ENCODE measurements at regions not wholly inside any gene's neighbourhood (a gene's known extent, or its start where the extent isn't known, plus 50 kb on each side); places are given as distances from the start of the nearest gene placed in this dataset.

DNA sequence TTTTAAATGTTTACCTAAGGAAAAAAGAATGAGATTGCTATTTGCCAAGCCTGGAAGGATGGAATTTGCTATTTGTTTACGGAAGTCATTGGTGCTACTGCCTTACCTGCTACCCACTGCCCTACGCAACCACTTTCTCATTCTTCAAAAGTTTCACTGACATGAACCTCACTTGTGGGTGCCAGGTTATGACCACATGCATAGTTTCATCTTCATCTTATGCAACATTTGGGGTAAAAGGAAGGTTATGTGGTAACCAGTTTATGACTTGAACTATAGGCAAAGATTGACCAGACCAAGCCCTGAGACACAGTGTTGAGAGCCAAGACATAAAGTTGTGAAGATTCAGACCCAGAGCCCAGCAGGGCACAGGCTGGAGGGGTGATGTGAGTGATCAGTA lies 142.5 kb downstream of the LACC1 start:
- DNase-seq = no peak

DNA sequence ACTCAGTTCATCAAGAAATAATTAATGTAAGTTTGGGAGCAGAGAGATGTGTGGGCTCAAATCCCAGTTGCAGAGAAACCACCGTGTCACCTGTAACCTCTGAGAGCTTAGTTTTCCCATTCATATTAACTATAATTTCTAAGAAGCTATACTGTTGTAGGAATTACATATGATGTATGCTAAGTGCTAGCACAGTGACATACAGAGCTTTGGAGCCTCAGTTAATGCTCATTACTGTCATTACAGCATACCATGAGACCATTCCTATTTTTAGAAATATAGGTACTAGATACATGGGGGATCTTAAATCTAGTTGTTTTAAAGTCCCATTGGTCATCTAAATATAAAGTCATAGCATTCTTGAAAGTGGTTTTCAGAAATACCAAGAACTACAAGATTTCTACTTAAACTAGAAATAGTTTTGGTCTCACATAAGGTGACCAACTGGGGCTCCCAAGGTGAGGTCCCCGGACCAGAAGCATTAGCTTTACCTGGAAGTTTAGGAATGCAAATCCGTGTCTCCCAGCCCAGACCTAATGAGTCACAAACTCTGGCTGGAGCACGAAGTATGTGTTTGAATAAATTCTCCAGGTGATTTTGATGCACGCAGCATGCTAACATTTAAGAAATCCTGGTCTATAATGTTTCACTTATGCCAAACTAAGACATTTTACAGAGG lies 144.6 kb downstream of the LACC1 start:
- no peak for DNase-seq

DNA sequence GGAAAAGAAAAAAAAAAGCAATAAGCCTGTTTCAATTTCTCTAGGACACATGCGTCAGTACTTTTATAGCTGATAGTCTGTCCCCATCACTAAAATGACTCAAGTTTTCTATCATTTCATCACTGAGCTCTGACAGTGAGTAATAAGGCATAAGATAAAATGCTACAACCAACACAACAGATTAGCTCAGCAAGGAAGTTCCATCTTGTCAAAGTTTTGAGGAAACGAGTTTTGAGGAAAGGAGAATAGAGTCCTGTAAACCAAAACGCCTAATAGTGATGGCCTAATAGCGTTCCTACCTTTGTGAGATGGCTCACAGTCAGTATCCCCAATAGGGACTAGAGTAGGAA lies 145.1 kb downstream of the LACC1 start:
- no peak for DNase-seq

DNA sequence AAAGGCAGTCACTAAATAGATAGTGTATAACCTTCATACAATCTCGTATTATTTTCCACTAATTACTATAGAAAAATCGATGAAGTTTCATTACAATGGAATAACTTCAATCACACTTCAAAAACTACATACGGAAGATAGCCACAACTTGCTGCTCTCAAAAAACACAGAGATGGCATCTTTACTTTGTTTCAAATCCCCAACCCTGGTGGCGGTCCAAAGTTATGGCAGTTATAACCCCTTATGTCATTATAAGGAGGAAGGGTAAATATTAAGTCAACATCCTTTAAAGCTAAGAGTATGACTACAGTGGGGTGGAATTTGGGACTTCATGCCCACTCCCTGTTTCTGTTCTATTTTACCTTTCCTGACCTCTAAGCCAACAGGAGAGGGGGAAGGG lies 146.5 kb downstream of the LACC1 start:
- no peak for DNase-seq

DNA sequence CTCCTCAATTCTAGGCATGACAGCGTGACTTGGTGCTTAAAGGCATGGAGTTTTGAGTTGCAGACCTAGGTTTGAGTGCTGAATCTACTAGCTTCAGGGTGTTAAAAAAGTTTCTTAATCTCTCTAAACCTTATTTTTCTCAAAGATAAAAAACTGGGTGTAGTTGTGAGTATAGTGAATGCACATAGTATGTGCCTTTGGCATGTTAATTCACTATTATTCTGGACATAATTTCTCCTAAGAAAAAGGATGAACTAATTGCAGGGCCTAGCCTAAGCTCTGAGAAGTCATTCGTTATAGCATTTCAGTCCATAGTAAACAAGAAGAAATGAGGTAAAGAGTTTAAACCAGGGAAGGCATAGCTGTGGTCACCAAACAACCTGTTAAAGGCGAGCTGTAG lies 149.0 kb downstream of the LACC1 start:
- no peak for DNase-seq

DNA sequence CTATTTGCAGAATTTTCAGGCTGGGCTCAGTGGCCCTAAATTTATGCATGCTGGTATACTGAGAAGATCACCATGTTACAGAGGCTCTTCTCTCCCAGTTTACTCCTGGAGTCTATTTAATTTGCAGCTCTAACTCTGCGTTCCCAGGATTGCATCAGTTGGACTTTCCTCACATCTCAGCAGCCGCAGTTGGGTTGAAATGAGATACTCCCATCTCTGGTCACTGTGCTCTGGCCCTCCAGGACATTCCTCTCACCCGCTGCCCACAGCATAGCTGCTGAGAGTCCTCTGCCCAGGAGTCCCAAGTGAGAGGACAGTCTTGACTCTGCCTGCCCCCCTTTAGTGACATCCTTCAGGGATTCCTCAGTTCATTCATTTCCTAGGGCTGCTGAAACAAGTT lies 150.9 kb downstream of the LACC1 start:
- no peak for DNase-seq

DNA sequence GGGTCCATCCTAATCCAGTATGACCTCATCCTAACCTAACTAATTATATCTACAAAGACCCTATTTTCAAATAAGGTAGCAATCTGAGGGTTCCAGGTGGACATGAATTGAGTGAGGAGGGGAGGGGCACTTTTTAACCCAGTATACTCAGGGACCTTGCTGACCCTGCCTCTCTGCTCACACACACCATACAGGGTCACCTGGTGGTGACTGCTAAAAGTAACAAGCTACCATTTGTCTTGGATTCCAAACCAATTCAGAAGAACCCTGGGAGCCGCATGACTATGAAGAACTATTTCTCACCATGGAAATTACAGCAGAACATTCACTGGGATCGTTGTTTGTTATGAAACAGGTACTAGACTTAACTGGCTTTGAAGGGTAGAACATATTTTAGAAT lies 151.9 kb downstream of the LACC1 start:
- DNase-seq = no peak

DNA sequence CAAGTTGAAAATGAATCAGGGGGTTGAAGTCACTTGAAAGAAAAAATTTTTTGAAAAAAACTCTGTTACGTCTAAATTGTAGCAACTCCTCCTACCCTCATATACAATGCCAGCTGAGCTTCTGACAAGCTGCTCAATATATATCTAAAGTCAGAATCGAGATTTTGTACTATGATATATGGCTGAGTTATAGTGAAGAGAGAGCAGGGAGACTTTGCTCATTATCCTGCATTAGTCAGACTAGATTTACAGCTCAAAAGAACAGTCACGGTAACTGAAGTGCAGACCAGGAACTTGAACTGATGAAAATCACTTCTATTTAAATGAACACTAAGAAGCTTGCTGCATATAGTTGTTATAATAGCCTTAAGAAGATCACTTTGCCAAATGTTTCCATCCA lies 153.1 kb downstream of the LACC1 start:
- no peak for DNase-seq

DNA sequence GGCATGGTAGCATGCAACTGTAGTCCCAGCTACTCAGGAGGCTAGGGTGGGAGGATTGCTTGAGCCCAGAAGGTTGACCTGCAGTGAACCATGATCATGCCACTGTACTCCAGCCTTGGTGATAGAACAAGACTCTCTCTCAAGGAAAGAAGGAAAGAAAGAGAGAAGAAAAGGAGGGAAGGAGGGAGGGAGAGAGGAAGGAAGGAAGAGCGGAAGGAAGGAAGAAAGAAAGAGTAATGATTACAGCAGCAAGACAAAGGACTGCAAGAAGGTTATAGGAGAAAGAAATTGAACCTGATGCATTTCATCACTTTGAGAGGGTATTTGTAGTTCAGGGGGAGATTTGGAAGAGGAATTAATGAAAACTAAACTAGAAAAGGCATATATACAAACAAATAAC lies 155.7 kb downstream of the LACC1 start:
- no peak for DNase-seq

DNA sequence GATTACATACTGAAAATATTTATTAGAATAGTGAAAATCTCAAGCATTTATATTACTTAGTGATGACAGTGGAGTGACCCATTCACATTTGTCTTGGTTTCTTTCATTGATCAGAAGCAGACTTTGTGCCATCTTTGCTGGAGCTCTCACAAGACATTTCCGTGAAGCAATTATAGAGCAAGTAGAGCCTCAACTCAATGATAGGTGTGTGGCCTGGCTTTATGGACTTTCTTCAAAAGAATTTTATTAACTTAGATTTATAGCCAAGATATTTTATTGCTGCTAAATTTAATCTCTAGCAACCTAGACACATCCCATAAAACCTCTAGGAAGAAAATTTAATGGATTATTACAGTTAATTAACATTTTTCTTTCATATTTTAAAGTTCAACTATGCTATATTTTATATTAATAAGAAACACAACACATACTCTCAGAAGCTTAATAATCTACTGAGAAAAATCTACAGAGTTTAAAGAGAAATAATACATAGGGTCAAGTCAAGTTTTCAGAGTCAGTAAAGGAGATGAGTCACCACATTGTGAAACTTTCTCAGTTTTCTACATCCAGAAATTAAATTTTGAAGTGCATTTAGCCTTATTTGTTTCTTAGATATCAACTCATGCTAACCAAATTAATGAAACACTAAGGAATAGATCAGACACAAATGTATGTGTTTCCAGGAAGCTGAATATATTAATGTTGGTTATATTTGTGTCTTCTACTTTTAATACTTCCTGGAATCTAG lies 160.5 kb downstream of the LACC1 start:
- DNase-seq = no peak

DNA sequence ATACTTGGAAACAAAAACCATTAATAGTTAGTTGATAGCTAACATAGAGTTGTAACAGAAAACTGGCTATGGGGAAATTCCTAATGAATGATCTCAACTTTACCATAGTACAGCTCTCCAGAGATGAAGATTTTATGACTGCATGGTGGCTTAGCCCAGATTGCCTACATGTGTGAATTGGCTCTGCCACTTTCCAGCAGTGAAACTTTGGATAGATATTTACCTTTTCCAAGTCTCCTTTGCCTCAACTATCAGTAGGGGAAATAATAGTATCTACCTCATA lies 161.1 kb downstream of the LACC1 start:
- DNase-seq = peak; percentile 18

DNA sequence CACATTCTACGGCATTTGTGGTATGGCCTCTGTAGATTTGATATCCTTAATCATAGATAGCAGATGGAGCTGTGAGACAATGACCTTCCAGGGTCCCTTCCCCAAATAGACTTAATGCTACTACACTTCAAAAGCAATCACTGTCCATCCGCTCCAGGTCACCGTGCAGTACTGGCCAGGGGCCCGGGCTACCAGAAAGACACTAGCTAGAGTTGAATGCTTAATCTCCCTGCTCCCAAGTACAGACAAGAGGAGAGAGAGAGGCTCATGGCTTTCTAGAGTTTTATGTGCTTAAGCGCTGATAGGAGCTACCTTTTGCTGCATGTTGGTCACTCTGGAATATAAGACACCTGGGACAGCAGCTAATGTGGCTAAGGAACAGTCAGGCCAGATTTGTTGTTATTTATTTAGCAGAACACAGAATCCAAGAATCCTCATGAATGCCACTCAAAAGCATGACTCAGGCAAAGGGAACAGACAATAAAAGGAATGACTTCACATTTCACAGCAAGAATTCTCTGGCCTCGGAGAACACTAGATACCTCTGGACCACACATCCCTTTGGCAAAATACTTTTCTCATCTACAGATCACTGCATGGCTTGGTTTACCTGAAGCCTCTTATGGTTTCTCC lies 165.0 kb downstream of the LACC1 start:
- no peak for DNase-seq

DNA sequence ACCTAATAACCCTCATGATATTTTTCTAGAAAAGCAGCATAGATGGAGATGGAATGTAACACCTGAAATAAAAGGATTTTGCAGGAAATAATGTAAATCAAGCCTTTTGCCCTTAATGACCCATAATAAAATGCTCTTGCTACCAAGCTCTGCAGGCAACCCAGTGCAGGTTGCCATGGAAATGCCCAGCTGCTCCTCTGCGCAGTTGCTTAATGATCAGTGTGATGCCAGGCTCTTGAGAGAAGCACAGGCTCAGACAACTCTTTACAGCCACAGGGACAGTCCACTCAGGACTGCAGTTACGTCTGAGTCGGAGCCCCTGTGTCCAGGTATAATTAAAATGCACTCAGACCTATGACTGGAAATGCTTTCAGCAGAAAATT lies 165.5 kb downstream of the LACC1 start:
- no peak for DNase-seq

DNA sequence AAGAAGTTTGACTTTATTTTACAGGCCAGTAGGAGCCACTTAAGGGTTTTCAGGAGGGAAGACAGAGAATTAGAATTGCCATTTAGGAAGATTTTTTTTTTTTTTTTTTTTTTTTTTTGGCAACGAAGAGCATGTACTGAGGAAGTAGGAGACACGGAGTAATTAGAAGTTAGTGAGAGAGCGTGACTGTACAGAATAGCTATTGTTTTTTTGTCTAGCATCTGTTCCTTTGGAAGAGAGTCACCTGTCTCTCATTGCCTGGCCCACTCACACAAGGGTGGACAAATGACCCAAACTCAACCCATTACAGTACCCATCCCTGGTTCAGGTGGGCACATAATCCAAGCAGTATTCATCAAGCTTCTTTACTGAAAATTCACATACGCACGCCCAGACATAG lies 166.7 kb downstream of the LACC1 start:
- DNase-seq = no peak

DNA sequence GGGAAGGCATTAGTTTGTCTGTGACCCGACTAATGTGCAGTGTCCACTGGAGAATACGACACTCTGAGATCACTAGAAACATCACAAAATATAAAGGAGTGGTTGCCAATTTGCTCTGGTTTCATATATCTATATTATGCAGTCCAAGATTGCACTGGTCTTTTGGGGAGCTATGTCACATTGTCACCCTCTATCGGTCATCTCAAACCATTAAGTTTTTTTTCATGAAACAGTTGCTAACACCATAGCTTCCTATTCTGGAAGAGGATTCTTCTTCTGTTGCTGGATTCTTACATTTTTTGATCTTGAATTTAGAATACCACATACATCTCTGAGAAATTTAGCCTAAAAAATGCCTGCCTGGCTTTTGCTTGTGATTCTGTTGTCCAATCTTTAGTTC lies 168.6 kb downstream of the LACC1 start:
- no peak for DNase-seq

DNA sequence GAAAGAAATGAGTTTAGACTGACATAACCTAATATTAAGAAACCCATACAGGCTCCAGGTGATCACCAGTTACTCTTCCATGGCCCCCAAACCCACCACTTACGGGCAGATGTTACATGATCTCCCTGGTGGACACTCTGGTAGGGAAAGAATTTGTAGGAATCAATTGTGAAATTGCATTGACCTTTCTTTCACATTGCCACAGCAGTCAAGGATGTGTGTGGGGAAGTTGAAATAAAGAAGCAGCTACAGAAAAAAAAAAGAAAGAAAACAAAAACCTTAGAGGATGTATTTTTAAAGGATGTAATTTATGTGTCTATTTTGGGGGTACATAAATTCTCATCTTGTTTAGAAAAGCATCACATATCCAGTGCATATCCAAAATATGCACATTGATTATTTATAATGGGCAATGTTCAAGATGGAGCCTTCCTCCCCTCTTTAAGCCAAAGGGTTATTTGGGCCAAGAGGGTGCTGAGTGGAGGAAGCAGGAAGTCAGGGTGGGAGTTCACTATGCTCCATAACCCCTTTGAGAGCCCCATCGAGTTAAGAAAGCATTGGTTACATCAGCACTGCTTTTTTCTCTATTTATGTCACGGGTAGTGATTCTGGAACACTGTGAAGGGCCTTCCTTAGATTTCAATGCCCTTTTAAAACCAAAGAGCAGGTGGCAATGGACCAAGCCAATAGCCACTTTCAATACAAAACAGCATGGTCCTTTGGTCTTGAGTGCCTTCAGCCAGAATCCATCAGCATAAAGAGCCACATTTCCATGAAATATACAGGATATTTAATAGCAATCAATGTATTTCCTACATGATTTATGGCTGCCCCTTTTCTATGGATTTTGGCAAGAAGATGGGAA lies 169.6 kb downstream of the LACC1 start:
- no peak for DNase-seq

DNA sequence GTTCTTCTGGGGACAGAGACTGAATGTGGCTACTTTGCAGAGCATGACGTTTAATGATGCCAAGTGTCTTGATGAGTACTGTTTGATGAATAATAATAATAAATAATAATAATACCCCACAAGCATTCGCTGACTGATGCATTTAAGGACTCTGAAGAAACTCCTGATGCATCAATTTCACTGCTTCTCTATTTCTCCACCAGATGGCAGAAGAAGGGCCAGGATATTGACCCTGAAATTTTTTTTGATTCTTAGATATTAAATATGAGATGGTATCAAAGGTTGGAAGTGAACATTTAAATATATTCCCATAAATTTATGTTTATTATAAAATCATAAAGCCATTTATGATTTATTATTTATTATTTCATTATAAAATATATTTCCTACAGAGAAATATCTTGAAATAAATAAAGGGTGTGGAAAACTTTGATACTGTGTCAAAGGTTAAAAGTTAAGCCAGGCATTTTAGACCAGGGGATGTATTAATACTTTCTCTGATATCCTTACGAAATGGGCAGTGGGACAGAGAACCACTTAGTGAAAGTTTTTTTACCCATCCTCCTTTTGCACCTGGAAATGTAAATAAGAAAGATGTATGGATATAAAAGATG lies 170.9 kb downstream of the LACC1 start:
- no peak for DNase-seq

DNA sequence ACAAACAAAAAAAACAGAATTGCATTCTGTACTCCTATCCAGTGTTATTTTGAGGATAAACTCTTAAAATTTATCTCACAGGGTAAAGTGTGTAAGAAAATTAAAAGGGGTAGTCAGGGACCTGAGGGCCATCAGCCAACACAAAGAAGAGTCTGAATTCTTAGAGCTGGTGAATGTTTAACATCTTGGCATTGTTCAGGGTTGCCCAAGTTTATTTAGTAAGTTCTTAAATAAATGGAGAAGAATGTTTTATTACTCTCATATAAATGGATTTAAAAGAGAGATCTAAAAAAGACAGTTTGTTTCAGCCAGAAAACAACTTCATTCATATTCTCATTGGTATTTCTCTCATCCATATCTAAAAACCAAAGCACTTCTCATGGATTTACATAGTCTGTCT lies 171.7 kb downstream of the LACC1 start:
- no peak for DNase-seq

DNA sequence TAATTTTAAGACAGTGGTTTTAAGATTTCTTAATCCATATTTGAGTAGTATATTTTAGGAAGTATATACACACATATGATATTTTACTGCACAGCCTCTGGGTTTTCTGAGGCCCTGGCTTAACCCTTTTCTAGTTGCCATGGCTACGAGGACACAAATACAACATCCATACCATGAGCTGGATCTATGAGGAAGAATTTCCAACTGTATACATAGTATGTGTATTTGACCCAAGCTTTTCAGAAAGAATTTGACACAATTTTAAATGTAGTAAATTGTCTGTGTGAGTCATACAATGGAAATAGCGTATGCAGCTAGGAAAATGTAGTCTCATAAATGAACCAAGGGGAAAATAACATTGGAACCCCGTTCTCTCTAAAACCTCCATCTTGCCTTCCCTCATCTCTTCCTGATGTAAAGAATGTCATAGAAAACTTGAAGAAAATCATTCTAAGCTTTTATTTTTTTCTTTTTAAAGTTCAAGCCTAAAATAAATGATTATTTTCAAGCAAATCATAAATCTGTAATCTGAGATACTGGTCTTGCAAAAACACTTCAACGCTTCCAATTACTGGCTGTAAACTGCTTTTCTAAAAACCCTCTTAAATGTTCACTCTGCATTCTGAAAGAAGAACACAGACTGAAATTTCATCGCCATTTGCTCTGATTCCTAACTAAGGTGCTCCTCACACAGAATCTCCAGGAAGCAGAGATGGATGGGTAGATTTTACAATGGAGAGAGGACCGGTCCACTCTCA lies 172.4 kb downstream of the LACC1 start:
- DNase-seq = peak; percentile 64

DNA sequence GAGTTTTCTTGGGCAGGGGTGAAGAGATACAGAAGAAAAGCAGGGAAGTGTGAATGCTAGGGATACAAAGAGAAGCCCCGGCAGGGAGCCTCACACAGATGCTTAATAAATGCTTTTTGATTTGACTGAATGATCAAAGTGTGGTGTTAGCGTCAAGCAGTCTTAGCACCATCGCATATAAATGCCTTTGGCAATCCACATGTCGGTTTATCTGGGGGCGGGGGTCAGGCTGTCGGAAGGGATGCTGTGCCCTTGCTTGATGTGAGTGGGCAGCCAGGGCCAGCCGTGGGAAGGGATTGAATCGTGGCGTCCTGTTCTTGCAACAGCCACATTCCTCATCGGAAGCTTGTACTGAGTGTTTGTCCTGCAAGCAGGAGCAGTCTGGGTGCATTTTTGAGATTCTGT lies 173.1 kb downstream of the LACC1 start:
- DNase-seq = no peak

DNA sequence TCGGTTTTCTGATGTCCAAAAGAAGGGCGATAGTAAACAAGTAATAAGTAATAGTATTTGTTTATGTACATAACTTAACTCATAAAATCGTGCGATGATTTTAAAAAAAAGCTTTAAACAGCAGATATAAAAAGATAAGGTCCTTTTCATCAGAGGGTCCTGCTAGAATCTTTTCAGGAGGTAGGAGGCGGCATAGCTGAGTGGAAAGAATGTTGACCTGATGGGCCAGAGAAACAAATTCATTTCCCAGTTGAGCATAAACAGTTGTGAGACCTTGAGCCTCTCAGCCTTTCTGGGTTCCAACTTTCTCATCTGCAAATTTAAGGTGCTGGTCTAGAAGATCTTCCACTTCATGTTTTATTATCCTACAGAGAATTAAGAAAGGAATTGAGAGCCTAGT lies 173.5 kb downstream of the LACC1 start:
- no peak for DNase-seq

DNA sequence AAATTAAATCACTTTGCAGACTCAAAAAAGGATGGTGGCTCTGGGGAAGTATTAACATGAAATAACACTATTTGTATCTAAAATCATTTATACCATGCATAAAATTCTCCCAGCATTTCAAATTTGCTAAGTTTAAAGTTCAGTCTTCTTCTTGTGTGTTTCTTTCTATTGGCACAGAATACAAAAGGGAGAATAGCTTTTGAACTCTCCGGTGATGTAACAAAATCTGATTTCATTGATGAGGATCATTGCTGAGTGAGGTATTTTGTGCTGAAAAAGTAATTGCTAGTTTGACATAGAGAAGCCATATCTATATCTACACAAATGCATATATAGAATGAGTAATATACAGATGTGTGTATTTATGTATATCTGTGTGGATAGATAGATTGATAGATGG lies 174.8 kb downstream of the LACC1 start:
- DNase-seq = no peak
